ENCODE measurements at regions not wholly inside any gene's neighbourhood (a gene's known extent, or its start where the extent isn't known, plus 50 kb on each side); places are given as distances from the start of the nearest gene placed in this dataset.

DNA sequence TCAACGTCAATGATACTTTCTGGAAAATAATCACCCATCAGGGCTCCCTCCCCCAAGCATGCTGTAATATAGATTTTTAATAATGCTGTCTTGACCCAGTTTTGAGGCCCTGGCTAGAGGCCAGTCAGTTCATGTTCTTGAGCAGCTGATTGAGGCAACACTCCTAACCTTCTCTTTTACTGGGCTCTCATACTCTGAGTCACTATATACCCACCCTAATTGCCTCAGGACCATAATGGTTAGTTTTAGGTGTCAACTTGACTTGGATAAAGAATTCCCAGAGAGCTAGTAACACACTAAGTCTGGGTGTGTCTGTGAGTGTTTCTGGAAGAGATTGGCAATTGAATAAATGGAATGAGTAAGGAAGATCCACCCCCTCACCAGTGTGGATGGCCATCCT is 527.0 kb upstream of the ATP2B1 start:
- TF ChIP-seq, protein P1, sequence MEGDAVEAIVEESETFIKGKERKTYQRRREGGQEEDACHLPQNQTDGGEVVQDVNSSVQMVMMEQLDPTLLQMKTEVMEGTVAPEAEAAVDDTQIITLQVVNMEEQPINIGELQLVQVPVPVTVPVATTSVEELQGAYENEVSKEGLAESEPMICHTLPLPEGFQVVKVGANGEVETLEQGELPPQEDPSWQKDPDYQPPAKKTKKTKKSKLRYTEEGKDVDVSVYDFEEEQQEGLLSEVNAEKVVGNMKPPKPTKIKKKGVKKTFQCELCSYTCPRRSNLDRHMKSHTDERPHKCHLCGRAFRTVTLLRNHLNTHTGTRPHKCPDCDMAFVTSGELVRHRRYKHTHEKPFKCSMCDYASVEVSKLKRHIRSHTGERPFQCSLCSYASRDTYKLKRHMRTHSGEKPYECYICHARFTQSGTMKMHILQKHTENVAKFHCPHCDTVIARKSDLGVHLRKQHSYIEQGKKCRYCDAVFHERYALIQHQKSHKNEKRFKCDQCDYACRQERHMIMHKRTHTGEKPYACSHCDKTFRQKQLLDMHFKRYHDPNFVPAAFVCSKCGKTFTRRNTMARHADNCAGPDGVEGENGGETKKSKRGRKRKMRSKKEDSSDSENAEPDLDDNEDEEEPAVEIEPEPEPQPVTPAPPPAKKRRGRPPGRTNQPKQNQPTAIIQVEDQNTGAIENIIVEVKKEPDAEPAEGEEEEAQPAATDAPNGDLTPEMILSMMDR (IDR thresholded peaks at IDR 0.05), result no peak
- TF ChIP-seq POLR2A (IDR thresholded peaks at IDR 0.05) (no peak), POLR2AphosphoS5 (IDR thresholded peaks at IDR 0.05) (no peak)
